HL-60/S4 treated with phorbol 12-myristate 13-acetate at 8.2 ng/mL for 4 days and 3 days (cell line): ENCODE measurements at regions not wholly inside any gene's neighbourhood (a gene's known extent, or its start where the extent isn't known, plus 50 kb on each side); places are given as distances from the start of the nearest gene placed in this dataset.

Experiments
- in situ Hi-C: fragments of 300-500 bp; cut with MboI; formaldehyde crosslinking; loops from 2 replicates; pipeline ENCODE4 v1.15.0; 2022; ENCODE audit warnings: low sequenced_read_pairs

DNA sequence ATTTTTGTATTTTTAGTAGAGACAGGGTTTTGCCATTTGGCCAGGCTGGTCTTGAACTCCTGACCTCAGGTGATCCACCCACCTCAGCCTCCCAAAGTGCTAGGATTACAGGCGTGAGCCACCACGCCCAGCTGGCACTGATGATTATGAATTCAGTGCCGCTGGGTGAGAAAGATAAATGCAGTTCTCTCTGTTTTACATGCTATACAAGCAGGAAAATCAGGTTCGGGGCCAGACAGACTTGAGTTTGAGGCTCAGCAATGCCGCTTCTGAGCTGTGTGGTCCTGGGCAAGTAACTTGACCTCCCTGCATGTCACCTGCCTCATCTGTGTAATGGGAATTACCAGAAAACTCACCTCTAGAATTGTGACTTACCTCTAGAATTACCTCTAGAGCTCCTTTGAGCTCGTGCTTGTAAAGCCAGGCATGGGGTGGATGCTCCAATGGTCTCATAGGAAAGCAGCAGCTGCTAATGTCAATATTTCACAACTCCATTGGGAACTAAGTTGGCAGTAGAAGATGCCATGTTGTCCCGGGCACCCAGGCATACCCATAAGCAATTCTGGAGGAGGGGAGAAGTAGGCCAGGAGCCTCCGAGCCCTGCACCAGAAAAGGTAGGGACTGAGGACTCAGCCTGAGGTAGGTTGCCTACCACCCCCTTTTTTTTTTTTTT lies 119.8 kb upstream of the SLC25A33 start:
- in situ Hi-C loops = no loop called here

GRCh38 chr1:9420835-9421532 lies 118.3 kb upstream of the SLC25A33 start:
- in situ Hi-C loops = no loop called here

DNA sequence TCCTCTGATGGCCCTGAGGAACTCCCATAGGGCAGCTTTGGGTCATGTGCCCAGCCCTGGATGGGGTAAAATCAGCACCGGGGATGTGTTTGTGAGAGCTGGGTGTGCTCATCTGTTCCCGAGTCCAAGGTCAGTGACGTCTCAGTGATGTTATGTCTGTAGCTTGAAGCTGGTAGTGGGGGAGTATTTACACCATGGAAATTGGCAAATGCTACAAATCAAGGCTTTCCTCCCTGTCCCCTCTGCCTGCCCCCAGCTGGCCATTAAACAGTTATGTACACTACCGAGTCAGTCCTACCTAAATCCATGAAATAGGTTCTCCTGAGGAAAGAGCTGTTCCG lies 117.8 kb upstream of the SLC25A33 start:
- in situ Hi-C loops = no loop called here

DNA sequence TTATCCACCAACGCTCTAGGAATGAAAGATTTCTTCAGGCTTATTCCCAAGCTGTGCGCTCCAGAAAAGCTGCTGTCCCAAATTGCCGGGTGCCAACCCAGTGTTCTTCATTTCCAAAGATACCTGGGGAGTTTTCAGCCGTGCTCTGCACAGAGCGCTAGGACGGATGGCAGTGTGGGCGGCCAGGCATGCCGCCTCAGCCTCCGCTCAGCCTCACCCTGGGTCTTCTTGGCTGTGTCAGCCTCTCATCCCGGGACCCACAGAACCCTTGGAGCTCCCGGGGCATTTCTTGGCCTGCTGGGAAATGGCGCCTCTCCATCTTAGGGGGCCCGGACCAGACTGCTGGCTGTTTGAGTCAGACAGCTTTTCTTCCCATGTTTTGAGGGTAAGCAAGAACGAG lies 116.9 kb upstream of the SLC25A33 start:
- in situ Hi-C loops = no loop called here

DNA sequence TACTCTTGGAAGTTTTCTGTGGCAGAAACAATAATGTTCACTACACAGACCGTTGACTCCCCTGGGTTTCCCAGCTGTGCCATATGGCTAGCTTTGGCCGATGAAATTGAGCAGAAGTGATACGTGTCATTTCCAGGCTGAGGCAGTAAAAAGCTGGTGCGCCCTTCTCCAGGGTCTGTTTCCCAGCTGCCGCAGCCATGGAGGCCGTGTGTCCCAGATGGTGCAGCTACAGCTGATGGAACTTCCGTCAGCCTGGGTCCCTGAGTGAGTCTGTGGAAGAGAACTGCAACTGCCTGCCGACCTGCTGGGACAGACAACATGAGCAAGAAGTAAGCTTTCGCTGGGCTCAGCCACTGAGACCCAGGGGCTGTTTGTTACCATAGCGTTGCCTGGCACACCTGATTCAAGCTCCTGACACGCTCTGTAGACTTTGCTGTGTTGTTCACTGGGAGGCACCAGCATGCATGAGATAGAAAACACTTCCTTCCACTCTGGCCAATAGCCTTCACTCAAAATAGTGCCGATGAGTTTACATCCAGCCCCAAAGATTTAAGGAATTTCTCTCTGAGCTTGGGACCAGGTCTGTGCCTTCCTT lies 116.3 kb upstream of the SLC25A33 start:
- in situ Hi-C loops = no loop called here

- in situ Hi-C loops = no loop called here
Measured at GRCh38 chr1:9424261-9424660, 115.0 kb upstream of the SLC25A33 start.

GRCh38 chr1:9425859-9426258 lies 113.4 kb upstream of the SLC25A33 start:
- in situ Hi-C loops = no loop called here

- in situ Hi-C loops = no loop called here
Measured at GRCh38 chr1:9426291-9426711, 113.0 kb upstream of the SLC25A33 start.

GRCh38 chr1:9427388-9427787 lies 111.9 kb upstream of the SLC25A33 start:
- in situ Hi-C loops = no loop called here

- in situ Hi-C loops = no loop called here
Measured at GRCh38 chr1:9428601-9429341, 110.5 kb upstream of the SLC25A33 start.

DNA sequence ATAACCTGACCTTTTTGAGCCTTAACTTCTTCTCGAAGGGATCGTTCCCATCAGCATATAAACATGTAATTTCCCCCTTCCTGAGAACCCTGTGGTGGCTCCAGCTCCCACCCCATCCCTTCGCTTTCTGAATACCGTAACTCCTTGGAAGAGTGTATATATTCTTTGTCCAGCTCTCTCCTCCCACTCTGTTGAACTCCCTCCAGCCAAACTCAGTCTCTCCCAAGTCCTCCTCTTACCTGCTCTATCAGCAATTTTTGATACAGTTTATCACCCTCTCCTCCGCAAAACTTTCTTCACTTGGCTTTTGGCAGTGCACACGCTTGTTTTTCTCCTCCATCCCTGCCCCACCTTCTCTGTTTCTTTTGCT lies 109.9 kb upstream of the SLC25A33 start:
- in situ Hi-C loops = no loop called here

- in situ Hi-C loops = no loop called here
Measured at GRCh38 chr1:9434247-9435152, 104.8 kb upstream of the SLC25A33 start.

- in situ Hi-C loops = no loop called here
Measured at GRCh38 chr1:9435153-9435636, 104.1 kb upstream of the SLC25A33 start.

GRCh38 chr1:9435854-9436640 lies 103.2 kb upstream of the SLC25A33 start:
- in situ Hi-C loops = no loop called here

DNA sequence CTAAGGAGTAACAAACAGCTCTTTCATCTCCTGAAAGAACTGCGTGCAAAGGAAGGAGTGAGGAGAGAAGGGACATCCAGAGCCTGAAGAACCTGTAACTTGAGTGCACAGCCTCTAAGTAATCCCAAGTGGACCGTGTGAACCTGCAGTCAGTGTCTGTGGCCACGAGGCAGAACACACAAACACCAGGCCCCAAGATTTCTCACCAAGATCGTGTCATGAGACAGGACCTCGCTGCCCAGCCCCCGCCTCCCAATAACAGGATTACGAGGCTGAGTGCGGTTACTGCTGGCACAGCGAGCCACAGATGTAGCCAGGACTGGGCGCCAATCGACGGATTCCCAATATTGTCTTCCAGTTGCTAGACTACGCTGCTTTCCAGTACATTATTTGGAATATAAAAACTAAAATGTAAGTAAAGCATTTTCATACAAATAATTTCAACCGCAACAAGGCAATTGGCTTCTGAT lies 101.3 kb upstream of the SLC25A33 start:
- in situ Hi-C loops = no loop called here

DNA sequence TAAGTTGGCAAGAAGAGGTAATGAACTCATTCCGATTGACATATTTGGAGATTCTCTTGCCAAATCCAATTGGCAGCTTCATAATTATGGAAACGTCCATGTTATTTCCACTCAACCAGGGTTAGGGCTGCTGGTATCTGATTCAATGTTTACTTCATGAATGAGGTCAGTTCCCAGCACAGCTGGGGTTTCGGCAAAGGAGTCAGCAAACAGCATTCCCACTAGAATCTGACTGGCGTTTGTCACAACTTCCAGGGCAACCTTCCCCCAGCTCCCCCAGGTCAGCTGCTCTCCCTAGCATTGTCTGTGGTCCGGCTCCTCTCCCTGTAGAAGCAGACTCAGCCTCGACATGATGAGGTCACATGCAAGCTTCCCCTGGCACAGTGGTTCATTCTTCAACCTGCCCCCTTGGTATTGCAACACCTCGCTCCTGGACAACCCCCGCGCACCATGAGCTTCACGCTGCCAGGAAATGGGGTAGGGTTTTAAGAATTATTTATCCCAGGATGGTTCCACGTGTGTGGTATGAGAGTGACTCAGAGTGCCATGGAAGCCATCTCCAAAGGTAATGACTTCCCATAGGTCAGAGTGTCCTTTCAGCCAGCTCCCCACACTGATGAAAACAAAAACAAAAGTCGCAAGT lies 100.7 kb upstream of the SLC25A33 start:
- in situ Hi-C loops = no loop called here

- in situ Hi-C loops = no loop called here
Measured at GRCh38 chr1:9439074-9439761, 100.0 kb upstream of the SLC25A33 start.

- in situ Hi-C loops = no loop called here
Measured at GRCh38 chr1:9440261-9440660, 99.0 kb upstream of the SLC25A33 start.

- in situ Hi-C loops = no loop called here
Measured at GRCh38 chr1:9440763-9441194, 98.5 kb upstream of the SLC25A33 start.
